ENCODE measurements at regions not wholly inside any gene's neighbourhood (a gene's known extent, or its start where the extent isn't known, plus 50 kb on each side); places are given as distances from the start of the nearest gene placed in this dataset.
"Not testable (repeated sequence)": the region's sequence is repeated elsewhere in the genome, so short reads cannot be mapped to it uniquely, and the experiment has no call there.

- DNase-seq (ENCODE audit: extremely low read depth, low read depth) = no peak
- no peak overlapping the region for H3K4me3 ChIP-seq (replicated peaks; ENCODE audit: low read depth, low read length)
- TF ChIP-seq, protein P1, sequence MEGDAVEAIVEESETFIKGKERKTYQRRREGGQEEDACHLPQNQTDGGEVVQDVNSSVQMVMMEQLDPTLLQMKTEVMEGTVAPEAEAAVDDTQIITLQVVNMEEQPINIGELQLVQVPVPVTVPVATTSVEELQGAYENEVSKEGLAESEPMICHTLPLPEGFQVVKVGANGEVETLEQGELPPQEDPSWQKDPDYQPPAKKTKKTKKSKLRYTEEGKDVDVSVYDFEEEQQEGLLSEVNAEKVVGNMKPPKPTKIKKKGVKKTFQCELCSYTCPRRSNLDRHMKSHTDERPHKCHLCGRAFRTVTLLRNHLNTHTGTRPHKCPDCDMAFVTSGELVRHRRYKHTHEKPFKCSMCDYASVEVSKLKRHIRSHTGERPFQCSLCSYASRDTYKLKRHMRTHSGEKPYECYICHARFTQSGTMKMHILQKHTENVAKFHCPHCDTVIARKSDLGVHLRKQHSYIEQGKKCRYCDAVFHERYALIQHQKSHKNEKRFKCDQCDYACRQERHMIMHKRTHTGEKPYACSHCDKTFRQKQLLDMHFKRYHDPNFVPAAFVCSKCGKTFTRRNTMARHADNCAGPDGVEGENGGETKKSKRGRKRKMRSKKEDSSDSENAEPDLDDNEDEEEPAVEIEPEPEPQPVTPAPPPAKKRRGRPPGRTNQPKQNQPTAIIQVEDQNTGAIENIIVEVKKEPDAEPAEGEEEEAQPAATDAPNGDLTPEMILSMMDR (IDR thresholded peaks at IDR 0.05; ENCODE audit: low read depth, low read length, missing control alignments) = no peak
Observed at GRCh38 chr6:157741948-157742556, 81.0 kb upstream of the SNX9 start.

DNA sequence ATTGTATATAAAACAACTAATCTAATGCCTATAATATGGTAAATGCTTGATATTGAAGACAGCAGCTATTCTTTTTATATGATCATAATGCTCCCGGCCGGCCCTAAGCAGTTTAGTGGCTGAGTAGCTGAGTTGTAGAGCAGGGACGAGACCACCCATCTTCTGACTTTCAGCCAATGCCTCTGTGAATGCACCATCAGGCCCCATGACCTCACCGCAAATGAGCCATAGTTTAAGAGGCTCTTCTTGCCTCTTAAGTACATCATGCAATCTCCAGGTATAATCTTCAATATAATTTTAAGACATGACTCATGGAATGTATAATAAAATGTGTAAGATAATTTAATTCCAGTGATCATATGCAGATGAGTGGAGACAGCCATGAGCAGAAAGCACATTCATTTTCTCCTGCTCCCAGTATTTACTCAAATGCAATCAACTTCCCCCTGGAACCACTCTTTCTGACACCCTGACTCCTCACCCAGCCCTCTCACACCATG is 78.9 kb upstream of the SNX9 start:
- no peak for DNase-seq (ENCODE audit: extremely low read depth, low read depth)
- H3K4me3 ChIP-seq (replicated peaks; ENCODE audit: low read depth, low read length) = no peak overlapping the region
- TF ChIP-seq, protein P1 (IDR thresholded peaks at IDR 0.05; ENCODE audit: low read depth, low read length, missing control alignments) = no peak

- TF ChIP-seq, protein P1 (IDR thresholded peaks at IDR 0.05; ENCODE audit: low read depth, low read length, missing control alignments) = no peak
- no peak overlapping the region for H3K4me3 ChIP-seq (replicated peaks; ENCODE audit: low read depth, low read length)
- no peak for DNase-seq (ENCODE audit: extremely low read depth, low read depth)
Observed at GRCh38 chr6:157746897-157747296, 76.1 kb upstream of the SNX9 start.

DNA sequence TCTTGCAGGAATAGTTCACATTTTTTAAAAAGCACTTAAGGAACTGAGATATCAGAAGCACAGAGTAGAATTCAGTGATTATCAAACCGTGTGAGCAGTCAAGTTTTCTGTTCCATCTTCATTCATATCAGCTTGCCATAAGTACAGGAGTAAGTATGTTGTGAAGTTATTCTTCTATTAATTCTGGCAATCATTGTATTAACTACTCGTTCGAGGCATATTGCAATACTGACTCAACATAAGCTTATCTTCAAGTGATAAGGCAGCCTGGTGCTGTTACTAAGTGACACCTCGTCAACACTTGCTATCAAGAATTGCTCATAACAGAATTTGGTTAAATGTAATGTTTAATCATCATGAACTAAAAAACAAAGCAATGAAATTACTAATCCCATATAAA is 75.7 kb upstream of the SNX9 start:
- TF ChIP-seq, protein P1 (IDR thresholded peaks at IDR 0.05; ENCODE audit: low read depth, low read length, missing control alignments) = no peak
- DNase-seq (ENCODE audit: extremely low read depth, low read depth) = no peak
- H3K4me3 ChIP-seq (replicated peaks; ENCODE audit: low read depth, low read length) = no peak overlapping the region

DNA sequence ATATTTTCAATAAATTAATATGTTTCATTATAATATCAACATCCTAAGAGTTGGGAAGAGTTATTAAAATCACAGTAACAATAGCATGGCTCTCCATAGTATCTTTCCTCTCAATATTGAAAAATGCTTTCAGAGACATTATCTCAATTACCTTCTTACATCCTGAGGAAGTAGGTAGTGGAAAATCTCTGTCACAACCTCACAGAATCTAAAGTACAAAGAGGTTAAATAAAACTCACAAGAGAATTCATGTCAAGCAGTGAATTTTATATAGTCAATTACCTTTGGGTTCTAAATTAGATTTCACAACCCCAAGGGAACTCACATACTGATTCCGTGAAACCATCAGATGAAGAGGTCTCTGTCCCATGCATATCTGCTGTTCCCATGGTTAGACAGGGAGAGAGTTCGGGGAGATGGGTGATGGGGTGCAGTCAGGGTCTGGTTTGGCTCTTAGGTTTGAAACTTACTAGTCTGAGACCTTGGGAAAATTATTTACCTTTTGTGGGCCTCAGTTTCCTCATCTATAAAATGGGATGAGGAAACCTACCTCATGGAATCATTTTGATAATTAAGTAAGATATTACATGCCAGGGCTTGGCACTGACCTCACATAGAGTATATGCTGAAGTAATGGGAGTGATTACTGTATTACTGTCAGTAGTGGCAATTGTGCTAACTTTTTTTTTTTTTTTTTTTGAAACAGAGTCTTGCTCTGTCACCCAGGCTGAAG is 74.0 kb upstream of the SNX9 start:
- TF ChIP-seq, protein P1 (IDR thresholded peaks at IDR 0.05; ENCODE audit: low read depth, low read length, missing control alignments) = no peak
- DNase-seq (ENCODE audit: extremely low read depth, low read depth) = no peak
- H3K4me3 ChIP-seq (replicated peaks; ENCODE audit: low read depth, low read length) = no peak overlapping the region

GRCh38 chr6:157750973-157751372 is 72.1 kb upstream of the SNX9 start:
- H3K4me3 ChIP-seq (replicated peaks; ENCODE audit: low read depth, low read length); DNase-seq (ENCODE audit: extremely low read depth, low read depth): not testable (repeated sequence)

GRCh38 chr6:157751547-157752200 is 71.4 kb upstream of the SNX9 start:
- H3K4me3 ChIP-seq (replicated peaks; ENCODE audit: low read depth, low read length) = no peak overlapping the region
- TF ChIP-seq, protein P1 (IDR thresholded peaks at IDR 0.05; ENCODE audit: low read depth, low read length, missing control alignments) = no peak
- no peak for DNase-seq (ENCODE audit: extremely low read depth, low read depth)

- not testable (repeated sequence) for DNase-seq (ENCODE audit: extremely low read depth, low read depth); H3K4me3 ChIP-seq (replicated peaks; ENCODE audit: low read depth, low read length)
Observed at GRCh38 chr6:157752879-157753278, 70.2 kb upstream of the SNX9 start.
